Effector CD4-positive, alpha-beta T cell (primary cell): ENCODE measurements at regions not wholly inside any gene's neighbourhood (a gene's known extent, or its start where the extent isn't known, plus 50 kb on each side); places are given as distances from the start of the nearest gene placed in this dataset.
"Not testable (repeated sequence)": the region's sequence is repeated elsewhere in the genome, so short reads cannot be mapped to it uniquely, and the experiment has no call there.

Experiments
- DNase-seq: peaks from one replicate; pipeline ENCODE4 v3.0.0-alpha.2; 2020

DNA sequence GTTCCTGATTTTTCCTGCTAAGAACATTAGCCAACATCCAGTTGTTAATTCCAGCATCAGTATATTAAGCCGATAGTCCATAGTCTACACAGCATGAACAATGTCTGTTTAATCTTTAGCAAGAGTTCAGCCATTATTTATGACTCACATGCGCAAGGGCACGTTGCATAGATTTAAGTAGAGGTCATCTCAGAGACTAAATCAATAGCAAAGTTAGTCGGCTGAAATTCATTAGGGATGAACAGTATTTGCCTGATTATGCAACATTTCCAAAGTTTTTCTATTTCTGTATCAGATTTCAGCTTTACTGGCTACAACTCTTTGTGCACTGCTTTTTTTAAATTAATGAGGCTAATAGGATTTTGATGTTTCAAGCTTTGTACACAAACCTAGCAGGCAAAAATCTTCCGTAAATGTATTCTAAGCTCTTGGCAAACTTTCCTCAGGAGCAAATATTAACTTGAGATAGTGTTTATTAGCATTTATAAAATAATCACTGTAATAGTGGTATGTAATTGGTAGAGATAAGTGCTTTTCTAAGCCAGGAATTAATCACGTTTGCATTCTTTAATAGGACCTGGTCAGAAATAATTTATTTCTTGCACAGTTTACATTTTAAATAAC is 578.7 kb upstream of the ID2 start:
- DNase-seq = no peak

DNA sequence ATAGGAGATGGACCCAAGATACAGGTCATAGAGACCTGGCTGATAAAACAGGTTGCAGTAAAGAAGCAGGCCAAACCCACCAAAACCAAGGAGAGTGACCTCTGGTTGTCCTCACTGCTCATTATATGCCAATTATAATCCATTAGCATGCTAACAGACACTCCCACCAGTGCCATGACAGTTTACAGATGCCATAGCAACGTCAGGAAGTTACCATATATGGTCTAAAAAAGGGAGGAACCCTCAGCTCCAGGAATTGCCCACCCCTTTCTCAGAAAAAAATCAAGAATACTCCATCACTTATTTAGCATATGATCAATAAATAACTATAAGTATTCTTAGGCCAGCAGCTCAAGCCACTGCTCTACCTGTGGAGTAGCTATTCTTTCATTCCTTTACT is 574.7 kb upstream of the ID2 start:
- DNase-seq = no peak

DNA sequence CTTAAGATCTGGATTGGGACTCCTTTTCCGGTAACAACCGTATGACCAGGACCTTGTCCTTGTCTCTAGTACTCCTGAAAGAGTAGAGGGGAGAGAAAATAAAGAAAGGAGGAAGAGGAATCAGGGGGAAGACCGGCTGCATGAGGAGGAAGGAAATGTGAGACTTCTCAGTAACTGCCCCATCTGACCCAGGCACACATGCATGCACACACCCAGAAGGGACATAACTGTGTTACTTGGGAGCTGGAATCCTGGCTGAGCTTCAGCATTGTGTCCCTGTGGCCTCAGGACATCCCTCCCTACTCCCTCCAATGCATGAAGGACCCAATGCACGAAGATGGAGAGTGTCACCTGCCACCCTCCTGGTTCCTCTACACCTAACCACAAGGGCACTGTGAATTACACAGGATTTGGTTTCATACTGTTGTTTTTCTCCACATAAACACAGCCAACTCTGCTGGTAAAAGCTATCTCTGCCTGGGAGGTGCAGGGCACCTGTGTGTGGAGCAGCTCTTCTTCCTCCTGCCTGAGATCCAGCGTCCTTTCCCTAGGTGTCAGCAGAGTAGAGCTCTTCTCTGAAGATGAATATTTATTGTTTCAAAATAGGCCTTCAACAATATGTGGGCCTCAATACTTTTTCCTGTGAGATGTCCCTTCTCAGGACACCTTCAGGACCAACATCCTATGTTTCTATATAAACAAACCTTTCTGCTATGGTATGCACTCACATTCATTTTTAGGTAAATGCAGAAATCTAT is 574.1 kb upstream of the ID2 start:
- DNase-seq = no peak

DNA sequence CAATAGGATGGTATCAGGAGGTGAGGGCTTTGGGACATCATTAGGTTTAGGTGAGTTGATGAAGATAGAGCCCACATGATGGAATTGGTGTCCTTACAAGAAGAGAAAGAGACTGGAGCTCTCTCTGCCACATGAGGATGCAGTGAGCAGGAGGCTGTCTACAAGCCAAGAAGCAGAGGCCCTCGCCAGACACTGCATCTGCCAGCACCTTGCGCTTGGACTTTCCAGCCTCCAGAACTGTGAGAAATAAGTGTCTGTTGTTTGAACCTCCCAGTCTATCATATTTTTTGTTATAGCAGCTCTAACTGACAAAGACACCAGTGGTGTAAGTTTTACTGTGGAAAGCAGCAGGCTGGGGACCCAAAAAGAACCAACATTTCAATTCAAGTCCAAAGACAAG is 571.1 kb upstream of the ID2 start:
- DNase-seq = no peak

DNA sequence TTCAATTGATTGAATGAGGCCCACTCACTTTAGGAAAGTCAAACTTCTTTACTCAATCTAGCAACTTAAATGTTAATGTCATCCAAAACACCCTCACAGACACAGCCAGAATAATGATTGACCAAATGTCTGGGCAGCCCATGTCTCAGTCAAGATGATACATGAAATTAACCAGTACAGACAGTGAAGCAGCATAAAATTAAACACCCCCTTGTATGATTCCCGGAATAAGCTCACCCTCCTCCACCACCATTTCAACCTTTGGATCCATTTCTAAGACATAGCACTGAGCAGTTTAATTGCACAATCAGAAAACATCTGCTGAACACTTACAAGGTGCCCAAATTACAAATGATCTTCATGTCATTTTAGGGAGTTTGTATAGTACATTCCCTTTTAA is 570.7 kb upstream of the ID2 start:
- no peak for DNase-seq

DNA sequence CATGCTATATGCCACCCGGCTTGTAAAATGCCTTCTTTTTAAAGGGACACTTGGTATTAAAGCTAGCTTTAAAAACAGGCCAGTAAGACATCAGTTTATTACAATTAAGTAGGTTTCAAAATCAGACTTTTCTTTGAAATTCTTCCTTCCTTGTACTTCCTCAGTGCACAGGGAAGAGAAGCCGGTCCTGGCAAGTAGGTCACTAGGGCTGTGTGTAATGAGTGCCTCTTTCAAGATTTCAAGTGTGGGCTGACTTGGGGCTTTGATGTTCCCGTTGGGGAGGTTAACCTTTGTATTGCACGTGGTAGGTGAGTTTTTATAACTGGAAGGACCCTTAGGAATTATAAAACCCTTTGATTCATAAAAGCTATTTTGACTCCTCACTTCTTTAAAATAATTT is 566.4 kb upstream of the ID2 start:
- no peak for DNase-seq

DNA sequence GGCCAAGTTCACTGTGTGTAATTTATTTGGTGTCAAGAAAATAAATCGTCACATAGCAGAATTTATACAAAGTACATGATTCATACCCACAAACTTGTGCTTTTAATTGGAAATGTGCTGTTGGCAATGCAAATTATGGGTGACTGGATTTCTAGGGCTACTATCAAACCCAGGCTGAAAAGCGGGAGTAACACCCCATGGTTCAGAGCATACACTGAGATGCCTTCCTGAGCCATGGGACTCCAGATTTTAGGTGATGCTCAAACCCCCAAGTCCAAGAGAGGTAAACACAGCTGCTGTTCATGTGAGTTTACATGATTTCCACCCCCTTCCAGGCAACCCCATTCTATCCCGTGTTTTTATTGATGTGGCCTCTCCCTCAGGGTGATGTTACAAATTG is 565.9 kb upstream of the ID2 start:
- no peak for DNase-seq

DNA sequence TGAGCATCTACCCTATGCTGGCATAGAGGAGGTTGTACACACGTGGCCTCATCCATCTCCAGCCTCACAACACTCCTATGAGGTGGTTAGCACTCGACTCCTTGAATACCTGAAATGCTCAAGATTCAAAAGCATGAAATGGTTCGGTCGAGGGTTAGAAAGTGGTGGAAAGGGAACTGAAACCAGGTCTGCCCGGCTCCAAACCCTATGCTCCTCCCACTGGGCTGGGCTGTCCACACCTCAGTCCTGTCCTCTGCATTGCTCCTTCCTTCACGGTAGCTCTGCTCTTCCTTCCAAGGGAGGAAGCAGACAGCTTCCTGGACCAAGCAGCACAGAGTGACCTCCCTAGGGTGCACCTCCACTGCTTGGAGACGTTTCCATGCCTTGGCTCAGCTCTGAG is 565.2 kb upstream of the ID2 start:
- no peak for DNase-seq

DNA sequence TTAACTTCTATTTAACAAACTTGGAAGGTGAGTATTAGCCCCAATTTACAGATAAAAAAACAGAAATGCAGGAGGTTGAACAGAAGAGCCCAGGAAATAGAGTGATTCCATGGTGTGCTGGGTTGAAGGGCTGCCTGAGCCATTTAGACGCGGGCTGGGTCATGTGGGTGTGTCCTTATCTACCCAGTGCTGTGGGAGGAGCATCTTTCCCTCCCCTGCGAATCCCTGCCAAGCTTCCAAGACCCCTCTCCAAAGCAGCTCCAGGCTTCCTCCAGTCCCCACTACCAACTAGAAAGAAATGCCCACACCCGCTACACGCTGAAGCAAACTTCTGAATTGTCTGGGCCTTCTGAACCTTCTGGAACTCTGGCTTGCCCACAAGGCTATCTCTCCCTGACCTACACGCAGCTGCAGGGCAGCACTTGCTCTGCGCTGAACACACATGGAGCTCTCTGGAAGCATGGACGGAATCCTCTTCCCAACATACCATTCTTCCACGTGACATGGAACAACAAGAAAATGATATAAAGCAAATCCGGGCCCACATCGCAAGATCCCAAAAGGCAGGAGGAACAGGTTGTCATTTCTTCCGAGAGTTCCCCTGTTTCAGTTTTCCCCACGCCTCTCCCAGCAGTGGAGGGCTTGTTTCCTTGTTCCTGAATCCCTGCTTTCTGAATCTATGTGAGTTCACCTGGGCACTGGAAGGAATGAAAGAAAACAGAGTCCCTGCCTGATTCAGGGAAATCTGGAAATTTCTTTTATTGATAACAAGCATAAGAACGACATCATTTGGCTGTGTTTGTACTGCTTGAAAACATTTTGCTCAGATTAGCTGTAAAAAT is 562.7 kb upstream of the ID2 start:
- DNase-seq = no peak

DNA sequence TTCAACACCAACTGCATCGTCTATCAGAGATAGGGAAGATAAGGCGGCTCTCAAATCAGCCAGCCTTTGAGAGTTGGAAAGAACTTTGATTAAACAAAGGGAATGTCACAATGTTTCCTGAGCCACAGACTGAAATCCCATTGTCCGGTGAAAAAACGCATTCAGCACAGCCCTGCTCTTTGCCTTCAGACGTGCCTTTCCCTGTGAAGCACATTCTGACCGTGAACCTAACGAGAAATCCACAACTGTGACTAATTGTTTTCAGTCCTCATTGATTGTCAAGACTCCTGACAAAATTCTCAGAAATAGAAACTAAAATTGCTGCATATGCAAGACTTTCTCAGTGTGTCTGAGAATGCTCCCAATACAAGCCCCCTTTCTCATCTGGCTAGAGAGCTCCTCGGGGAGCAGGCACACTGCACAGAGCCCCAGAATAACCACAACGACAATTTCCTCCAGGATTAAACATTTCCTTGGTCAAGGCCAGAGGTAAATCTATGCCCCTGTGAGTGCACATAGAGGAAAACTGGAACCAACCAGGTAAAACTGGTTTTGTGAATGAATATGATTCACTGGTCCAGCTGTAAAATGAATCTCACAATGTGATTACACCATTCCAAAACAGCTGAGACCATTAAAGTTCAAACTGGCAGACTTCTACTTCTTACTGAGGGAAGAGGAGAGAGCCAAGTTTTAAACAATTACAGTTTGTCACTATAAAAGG is 561.9 kb upstream of the ID2 start:
- no peak for DNase-seq

DNA sequence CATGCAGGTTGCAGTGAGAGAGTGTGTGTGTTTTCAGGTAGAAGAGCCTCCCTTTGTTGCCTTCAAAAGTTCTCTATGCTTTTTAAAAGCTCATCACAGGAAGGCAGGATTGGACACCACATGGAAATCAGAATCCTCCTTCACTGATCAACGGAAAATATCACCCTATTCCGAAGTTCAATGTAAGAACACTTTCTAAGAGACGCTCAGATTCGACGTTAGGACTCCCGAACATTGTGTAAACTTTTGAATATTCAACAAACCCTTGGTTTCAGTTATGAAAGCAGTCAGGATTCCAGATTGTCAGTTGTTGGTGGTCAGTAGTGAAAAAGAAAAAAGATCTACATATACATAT is 561.4 kb upstream of the ID2 start:
- DNase-seq = no peak

DNA sequence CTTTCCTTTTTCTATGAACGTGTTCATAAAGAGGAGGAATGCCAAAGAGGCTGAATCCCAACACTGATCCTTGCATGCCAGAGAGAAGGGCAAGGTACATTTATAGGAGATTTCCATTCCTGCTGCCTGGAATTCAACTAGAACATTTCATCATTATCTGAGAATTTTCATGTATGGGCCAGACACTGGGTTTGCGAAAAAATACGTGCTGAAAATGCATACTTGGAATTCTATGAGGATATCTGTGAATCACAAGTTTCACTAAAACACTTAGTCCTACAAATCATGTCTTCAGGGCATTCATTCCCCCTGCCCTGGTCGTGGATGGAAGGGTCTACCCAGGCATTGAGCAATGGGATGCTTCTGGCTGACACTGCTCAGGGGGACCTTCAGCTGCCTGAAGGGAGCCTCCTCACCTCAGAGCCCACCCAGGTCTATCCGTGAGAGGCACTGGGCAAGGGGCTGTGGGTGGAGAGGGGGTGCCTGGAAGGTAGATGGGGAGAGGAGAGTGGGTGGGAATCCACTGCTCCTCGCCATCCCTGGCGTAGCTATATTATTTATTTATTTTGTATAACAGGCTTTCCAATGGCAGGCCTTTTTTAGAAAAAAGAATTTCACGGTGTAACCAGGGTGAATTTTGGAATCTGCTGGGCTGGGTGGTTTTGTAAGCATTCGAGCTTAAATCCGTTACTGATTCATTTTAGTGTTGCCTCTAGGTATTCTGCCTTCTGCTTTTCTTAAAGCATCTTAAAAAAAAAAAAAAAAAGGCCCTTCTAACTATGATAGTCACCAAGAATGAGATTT is 560.6 kb upstream of the ID2 start:
- DNase-seq = no peak

DNA sequence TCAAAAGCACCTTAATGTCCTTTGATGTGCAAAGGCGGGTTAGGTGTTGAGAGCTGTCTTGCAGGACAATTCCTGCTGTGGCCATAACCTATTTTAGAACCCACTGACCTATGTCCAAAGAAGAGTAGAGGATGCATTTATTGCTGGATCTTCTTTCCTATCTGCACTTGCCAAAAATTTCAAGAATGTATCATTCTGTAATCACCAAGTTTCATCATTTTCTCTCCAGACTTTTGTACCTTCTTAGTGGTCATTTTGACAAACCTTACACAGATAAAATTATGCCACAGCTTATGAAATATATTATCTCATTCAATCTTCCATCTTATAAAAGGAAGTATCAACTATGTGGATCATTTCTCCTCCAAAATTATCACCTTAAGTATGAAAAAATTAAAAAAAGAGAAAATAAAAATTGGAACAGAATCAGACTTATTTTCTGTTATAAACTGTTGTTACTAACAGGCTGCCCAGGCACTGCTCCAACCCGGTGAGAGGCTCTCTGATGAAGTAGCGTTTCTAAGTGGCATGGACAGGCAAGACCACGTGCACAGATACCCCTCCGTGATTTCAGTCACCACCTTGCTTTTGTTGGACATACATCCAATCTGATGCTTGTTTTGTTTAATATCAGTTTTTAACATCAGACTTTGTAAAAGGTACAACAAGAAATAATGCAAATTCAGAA is 559.9 kb upstream of the ID2 start:
- no peak for DNase-seq

DNA sequence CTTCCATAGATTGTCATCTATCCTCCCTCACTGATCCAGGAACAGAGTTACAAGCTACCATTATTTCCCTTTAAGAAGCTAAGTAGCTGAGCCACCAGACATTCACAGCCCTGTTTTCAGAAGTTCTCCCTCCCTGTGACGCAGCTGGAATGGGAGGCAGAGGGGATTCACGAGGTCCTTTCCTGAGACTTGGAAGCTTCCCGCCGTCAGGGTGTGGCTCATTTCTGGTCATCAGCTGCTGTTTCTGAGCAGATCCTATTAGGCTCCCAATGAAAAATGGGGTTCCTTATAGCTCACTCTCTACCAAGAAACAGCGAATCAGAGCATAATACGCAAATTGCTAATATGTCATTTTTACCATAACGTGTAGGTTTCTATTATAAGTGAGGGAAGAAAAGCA is 559.3 kb upstream of the ID2 start:
- DNase-seq = no peak

DNA sequence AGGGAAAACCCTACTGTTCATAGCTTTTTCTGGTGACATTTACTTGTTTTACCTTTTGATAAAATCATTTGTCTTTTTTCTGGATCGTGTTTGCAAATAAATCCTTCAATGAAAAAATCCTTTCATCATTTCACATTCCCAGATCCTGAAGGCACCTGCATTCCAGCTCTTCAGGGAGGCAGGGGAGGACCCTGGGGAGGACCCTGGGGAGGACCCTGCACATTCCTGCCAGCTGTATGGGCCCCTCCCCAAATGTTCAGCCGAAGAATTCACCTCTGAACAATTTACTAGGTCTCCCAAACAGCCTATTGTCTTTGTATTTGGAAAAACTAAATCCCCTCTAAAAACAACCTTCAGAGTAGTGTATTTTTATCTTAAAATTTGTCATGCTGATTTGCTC is 558.4 kb upstream of the ID2 start:
- DNase-seq = no peak

DNA sequence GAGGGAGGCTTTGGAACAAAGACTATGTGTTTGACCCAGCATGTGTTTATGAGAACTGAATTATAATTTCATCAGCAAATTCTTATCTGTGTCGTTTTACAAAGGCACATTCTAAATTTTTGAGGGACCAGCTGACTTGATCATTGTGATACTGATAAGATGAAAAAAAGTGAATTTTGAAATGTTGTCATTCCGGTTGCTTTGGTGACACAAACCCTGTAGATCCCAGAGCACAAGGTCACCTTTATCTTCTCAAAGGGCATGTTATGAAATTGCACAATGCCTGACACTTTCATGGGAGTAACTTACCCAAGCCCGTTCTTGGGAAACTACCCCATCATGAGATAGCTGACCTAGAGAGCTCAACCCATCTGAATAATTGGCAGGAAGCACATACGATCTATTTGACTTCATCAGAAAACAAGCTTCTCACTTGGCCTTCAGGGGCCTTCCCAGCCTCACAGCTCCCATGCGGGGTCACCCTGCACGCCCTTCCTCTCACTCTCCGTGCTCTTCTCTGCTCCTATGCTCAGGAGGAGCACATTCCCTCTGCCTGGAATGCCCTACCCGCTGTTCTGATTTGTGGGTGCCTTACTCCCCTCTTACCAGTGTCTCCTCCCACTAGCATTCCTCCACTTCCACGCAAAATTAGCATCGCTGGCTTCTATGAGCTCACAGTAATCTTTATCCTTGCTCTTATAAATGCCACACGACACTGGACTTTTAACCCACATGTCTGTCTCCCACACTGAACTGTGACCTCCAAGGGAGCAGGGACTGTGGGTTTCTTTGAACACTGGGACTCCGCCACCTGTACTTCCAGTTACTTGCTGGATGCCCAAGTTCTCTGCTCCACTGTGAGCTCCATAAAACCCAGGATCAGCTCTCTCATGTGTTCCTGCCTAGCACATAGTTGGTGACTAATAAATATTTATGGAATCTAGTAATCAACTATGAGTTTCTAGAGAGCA is 555.8 kb upstream of the ID2 start:
- no peak for DNase-seq

DNA sequence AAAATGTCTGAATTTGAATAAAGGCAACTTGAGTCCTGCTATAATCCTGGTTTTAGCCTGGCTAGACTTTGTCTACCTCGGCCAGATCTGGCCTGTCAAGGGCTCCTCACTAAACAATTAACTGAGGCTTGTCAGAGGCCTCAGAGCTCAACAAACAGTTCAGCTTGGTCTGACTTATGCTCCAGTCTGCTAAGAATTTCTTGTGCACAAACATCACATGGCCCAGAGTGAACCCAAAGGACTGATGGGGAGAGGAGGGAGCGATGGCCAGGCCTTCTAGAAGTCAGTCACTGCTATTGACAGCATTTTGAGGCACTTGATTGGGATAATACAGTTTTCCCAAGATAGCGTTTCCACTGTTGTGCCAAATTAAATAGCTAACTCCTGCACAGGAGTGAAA is 555.1 kb upstream of the ID2 start:
- DNase-seq = no peak

DNA sequence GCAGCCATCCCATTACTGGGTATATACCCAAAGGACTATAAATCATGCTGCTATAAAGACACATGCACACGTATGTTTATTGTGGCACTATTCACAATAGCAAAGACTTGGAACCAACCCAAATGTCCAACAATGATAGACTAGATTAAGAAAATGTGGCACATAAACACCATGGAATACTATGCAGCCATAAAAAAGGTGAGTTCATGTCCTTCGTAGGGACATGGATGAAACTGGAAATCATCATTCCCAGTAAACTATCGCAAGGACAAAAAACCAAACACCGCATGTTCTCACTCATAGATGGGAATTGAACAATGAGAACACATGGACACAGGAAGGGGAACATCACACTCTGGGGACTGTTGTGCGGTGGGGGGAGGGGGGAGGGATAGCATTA is 550.4 kb upstream of the ID2 start:
- not testable (repeated sequence) for DNase-seq

DNA sequence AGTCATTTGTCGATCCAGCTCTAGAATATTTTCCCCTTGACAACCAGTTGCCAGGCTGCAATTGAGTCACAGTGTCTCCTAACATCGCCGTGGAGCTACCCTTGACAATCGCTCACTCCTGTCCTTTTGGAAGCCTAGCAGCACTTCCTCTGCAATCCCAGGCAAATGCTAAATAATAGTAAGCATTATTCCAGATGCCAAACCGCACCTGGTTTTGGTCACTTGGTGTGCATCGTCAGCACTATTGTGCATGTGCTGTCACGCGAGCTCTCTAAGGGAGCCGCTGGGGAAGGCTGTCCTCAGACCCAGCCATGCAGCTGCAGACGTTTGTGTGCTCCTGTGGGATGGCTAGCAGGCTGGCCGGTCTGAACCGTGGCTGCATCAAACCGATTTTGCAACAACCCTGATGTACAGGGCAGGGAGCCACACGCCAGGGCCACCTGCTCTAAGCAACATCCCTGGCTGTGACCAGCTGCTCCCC is 549.5 kb upstream of the ID2 start:
- no peak for DNase-seq

DNA sequence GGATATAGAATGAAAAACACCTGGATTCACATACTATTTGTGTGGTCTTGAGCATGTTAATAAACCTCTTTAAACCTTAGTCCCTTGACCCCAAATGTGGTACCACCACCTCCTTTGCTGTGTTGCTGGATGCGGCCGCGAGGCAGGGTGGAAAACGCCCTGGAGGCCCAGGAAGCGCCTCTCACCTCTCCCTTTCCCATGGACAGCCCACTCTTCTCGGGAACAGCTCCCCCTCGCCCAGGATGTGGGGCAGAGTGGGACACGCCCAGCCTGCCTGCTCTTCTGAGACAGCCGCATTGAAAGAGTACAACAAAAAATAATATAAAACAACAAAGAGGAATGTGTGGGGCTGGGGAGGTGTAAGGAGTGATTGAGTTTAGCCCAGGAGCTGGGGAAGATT is 549.0 kb upstream of the ID2 start:
- DNase-seq = no peak

DNA sequence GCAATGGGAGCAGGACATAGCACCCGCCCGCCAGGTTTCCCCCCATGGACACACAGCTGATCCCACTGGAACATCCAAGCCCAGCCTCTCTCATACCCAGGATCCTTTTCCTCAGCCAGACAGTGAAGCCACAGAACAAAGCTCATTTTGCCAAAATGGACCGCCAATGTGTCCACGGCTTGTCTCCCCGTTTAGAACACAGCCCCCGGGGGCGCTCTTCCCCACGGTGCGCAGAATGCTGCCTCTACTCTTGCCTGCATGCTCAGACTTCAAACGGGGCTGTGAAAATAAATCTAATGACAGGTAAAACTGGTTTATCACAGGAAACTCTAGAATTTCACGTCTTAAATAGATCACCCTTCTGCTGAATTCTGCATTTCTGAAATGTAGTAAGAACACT is 548.5 kb upstream of the ID2 start:
- no peak for DNase-seq
